GM03348 (cell line): ENCODE measurements at regions not wholly inside any gene's neighbourhood (a gene's known extent, or its start where the extent isn't known, plus 50 kb on each side); places are given as distances from the start of the nearest gene placed in this dataset.
"Not testable (repeated sequence)": the region's sequence is repeated elsewhere in the genome, so short reads cannot be mapped to it uniquely, and the experiment has no call there.

Experiments
- DNase-seq: peaks from one replicate; pipeline ENCODE4 v3.0.0; 2012; ENCODE audit warnings: low spot score

GRCh38 chr13:111668451-111668850 is 348.0 kb downstream of the TEX29 start:
- DNase-seq: no peak

- not testable (repeated sequence) for DNase-seq
These were observed 351.8 kb downstream of the TEX29 start for GRCh38 chr13:111672198-111672597.

- not testable (repeated sequence) for DNase-seq
These were observed 357.9 kb downstream of the TEX29 start for GRCh38 chr13:111678120-111678882.

- not testable (repeated sequence) for DNase-seq
These were observed 359.2 kb downstream of the TEX29 start for GRCh38 chr13:111679645-111680044.

- not testable (repeated sequence) for DNase-seq
These were observed 359.7 kb downstream of the TEX29 start for GRCh38 chr13:111680100-111680499.

- not testable (repeated sequence) for DNase-seq
These were observed 371.6 kb downstream of the TEX29 start for GRCh38 chr13:111692028-111692427.

GRCh38 chr13:111696121-111696520 is 370.8 kb upstream of the SOX1 start:
- DNase-seq: not testable (repeated sequence)

- DNase-seq: not testable (repeated sequence)
These were observed 364.9 kb upstream of the SOX1 start for GRCh38 chr13:111702059-111702458.
